HS-27A (cell line): ENCODE measurements at regions not wholly inside any gene's neighbourhood (a gene's known extent, or its start where the extent isn't known, plus 50 kb on each side); places are given as distances from the start of the nearest gene placed in this dataset.

Experiments
- DNase-seq: peaks from one replicate; pipeline ENCODE4 v3.0.0-alpha.2; 2012; ENCODE audit warnings: low read depth, missing footprints

- DNase-seq, result peak; percentile 58
Measured at GRCh38 chr6:9523462-9523861, 891.4 kb downstream of the TFAP2A start.

GRCh38 chr6:9522101-9522500, 892.8 kb downstream of the TFAP2A start:
- no peak for DNase-seq

GRCh38 chr6:9521152-9521530, 893.7 kb downstream of the TFAP2A start:
- no peak for DNase-seq

- DNase-seq, result peak; percentile 71
Measured at GRCh38 chr6:9520417-9521151, 894.3 kb downstream of the TFAP2A start.

- DNase-seq, result no peak
Measured at GRCh38 chr6:9518431-9518830, 896.4 kb downstream of the TFAP2A start.

GRCh38 chr6:9517806-9518205, 897.1 kb downstream of the TFAP2A start:
- DNase-seq, result no peak

- peak; percentile 64 for DNase-seq
Measured at GRCh38 chr6:9515633-9516606, 899.0 kb downstream of the TFAP2A start.

GRCh38 chr6:9514146-9514545, 900.7 kb downstream of the TFAP2A start:
- no peak for DNase-seq

- no peak for DNase-seq
Measured at GRCh38 chr6:9511157-9511556, 903.7 kb downstream of the TFAP2A start.

GRCh38 chr6:9507136-9507895, 907.6 kb downstream of the TFAP2A start:
- DNase-seq, result no peak

- DNase-seq, result no peak
Measured at GRCh38 chr6:9504191-9504590, 910.7 kb downstream of the TFAP2A start.

GRCh38 chr6:9503111-9503761, 911.6 kb downstream of the TFAP2A start:
- DNase-seq, result peak; percentile 67

- no peak for DNase-seq
Measured at GRCh38 chr6:9499709-9500108, 915.2 kb downstream of the TFAP2A start.

- no peak for DNase-seq
Measured at GRCh38 chr6:9496837-9497236, 918.0 kb downstream of the TFAP2A start.

- DNase-seq, result no peak
Measured at GRCh38 chr6:9494864-9495263, 920.0 kb downstream of the TFAP2A start.

- DNase-seq, result no peak
Measured at GRCh38 chr6:9492790-9493189, 922.1 kb downstream of the TFAP2A start.

- no peak for DNase-seq
Measured at GRCh38 chr6:9487128-9487527, 927.7 kb downstream of the TFAP2A start.

- DNase-seq, result no peak
Measured at GRCh38 chr6:9485992-9486391, 928.9 kb downstream of the TFAP2A start.

- no peak for DNase-seq
Measured at GRCh38 chr6:9484686-9485085, 930.2 kb downstream of the TFAP2A start.

GRCh38 chr6:9484091-9484490, 930.8 kb downstream of the TFAP2A start:
- DNase-seq, result no peak

GRCh38 chr6:9482030-9482738, 932.7 kb downstream of the TFAP2A start:
- peak; percentile 74 for DNase-seq
